ENCODE measurements at regions not wholly inside any gene's neighbourhood (a gene's known extent, or its start where the extent isn't known, plus 50 kb on each side); places are given as distances from the start of the nearest gene placed in this dataset.
"Not testable (repeated sequence)": the region's sequence is repeated elsewhere in the genome, so short reads cannot be mapped to it uniquely, and the experiment has no call there.

DNA sequence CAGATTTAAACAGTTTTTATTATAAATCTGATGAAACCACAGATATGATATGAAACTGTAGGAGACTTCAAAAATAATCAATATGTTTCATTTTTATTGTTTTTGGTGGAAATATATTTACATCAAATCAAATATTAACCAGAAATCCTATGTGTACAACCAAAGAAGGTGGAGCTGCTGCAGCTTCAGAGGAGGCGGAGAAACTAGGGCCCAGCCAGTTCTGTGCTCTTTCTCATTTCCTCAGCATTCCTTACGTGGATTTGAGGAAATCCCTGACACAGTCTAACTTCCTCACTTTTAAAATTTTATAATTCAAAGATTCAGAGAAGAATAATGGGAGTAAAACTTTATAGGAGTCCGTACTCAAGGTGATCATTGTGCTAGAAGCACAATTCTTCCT is 610.7 kb upstream of the CPXCR1 start:
- H3K4me2 ChIP-seq (ENCODE audit: unreplicated experiment), result no peak overlapping the region
- H3K4me1 ChIP-seq (ENCODE audit: insufficient read depth), result no peaks in the 10 kb centered on the region
- no peaks in the 10 kb centered on the region for H3K9me2 ChIP-seq (ENCODE audit: insufficient read depth)
- no peaks in the 10 kb centered on the region for H3F3A ChIP-seq (ENCODE audit: insufficient read depth)
- in situ Hi-C loops (cut with MboI), result no loop called here
- WGBS, 2 experiments (ENCODE audit: low coverage in 1 of 2, low lambda C conversion rate in 2 of 2, missing lambda C conversion rate in 2 of 2), result 12 to 19% methylated on average over 3 of the region's 3 CpGs
- H3K27ac ChIP-seq, result no peak overlapping the region
- no peaks in the 10 kb centered on the region for H3K27me3 ChIP-seq (replicated peaks; ENCODE audit: insufficient read depth)
- no peaks in the 10 kb centered on the region for H3K79me2 ChIP-seq (ENCODE audit: insufficient read depth)
- no peaks in the 10 kb centered on the region for H4K20me1 ChIP-seq (ENCODE audit: insufficient read depth)
- H3K36me3 ChIP-seq (ENCODE audit: low read depth), result no peaks in the 10 kb centered on the region
- no peak for DNase-seq
- no peak for TF ChIP-seq EZH2phosphoT487 (IDR thresholded peaks at IDR 0.05; ENCODE audit: insufficient read depth, low read depth)
- no peak for TF ChIP-seq EZH2 (IDR thresholded peaks at IDR 0.05; ENCODE audit: insufficient read depth, poor library complexity, severe bottlenecking)
- H3K9me3 ChIP-seq (ENCODE audit: low read depth), result no peaks in the 10 kb centered on the region
- H3K4me3 ChIP-seq, result no peak overlapping the region
- no peak overlapping the region for H2AFZ ChIP-seq
- no peak overlapping the region for H3K9ac ChIP-seq

DNA sequence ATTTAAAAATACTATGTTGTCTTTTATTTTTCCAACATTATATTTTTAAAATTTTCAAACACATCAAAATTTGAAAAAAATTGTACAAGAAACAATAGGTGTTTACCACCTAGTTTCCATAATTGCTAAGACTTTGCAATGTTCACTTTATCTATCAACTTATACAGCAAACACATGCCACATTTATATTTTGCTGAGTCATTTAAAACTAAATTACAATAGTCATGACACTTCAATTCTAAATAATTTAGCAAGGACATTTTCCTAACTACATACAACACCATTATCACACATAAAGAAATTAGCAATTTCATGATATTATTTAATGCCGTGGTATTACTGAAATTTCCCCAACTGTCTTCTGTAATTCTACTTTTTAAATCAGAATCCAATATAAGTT is 600.4 kb upstream of the CPXCR1 start:
- no peaks in the 10 kb centered on the region for H4K20me1 ChIP-seq (ENCODE audit: insufficient read depth)
- in situ Hi-C loops (cut with MboI), result no loop called here
- H3K27me3 ChIP-seq (replicated peaks; ENCODE audit: insufficient read depth), result no peaks in the 10 kb centered on the region
- no peaks in the 10 kb centered on the region for H3K4me1 ChIP-seq (ENCODE audit: insufficient read depth)
- no peaks in the 10 kb centered on the region for H3K79me2 ChIP-seq (ENCODE audit: insufficient read depth)
- H3K4me2 ChIP-seq (ENCODE audit: unreplicated experiment), result no peak overlapping the region
- H3K4me3 ChIP-seq, result no peak overlapping the region
- TF ChIP-seq EZH2 (IDR thresholded peaks at IDR 0.05; ENCODE audit: insufficient read depth, poor library complexity, severe bottlenecking) (no peak), EZH2phosphoT487 (IDR thresholded peaks at IDR 0.05; ENCODE audit: insufficient read depth, low read depth) (no peak)
- H3K9me3 ChIP-seq (ENCODE audit: low read depth), result no peaks in the 10 kb centered on the region
- no peaks in the 10 kb centered on the region for H3K9me2 ChIP-seq (ENCODE audit: insufficient read depth)
- no peak for DNase-seq
- no peak overlapping the region for H3K9ac ChIP-seq
- H3K36me3 ChIP-seq (ENCODE audit: low read depth), result no peaks in the 10 kb centered on the region
- WGBS, 2 experiments (ENCODE audit: low coverage in 1 of 2, low lambda C conversion rate in 2 of 2, missing lambda C conversion rate in 2 of 2), result 22 to 29% methylated on average over 1 of the region's 1 CpG
- no peaks in the 10 kb centered on the region for H3F3A ChIP-seq (ENCODE audit: insufficient read depth)
- H2AFZ ChIP-seq, result no peak overlapping the region
- H3K27ac ChIP-seq, result no peak overlapping the region

DNA sequence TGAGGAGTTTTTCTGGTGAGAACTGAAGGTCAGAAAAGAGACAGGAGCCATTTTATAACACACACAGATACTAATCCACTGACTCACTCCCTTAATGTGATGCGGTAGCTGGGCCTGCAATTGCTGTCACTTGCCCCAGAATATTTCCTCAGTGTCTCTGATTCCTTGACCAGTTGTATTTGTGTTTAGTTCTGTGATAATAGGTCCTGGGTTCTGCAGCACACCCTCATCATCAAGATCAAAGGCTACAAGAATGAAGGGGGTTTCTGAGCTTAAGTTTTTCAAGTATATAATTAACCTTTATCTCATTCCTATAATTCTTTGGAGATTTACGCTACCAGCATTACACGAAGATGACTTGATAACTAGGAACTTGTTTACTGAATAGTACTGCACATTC is 576.5 kb upstream of the CPXCR1 start:
- H3K4me2 ChIP-seq (ENCODE audit: unreplicated experiment), result no peak overlapping the region
- no peak for TF ChIP-seq EZH2 (IDR thresholded peaks at IDR 0.05; ENCODE audit: insufficient read depth, poor library complexity, severe bottlenecking)
- TF ChIP-seq EZH2phosphoT487 (IDR thresholded peaks at IDR 0.05; ENCODE audit: insufficient read depth, low read depth), result no peak
- no peaks in the 10 kb centered on the region for H3K79me2 ChIP-seq (ENCODE audit: insufficient read depth)
- no peaks in the 10 kb centered on the region for H3K36me3 ChIP-seq (ENCODE audit: low read depth)
- no peaks in the 10 kb centered on the region for H3F3A ChIP-seq (ENCODE audit: insufficient read depth)
- no peak overlapping the region for H3K4me3 ChIP-seq
- DNase-seq, result no peak
- H3K4me1 ChIP-seq (ENCODE audit: insufficient read depth), result no peaks in the 10 kb centered on the region
- no peaks in the 10 kb centered on the region for H3K9me3 ChIP-seq (ENCODE audit: low read depth)
- H3K27me3 ChIP-seq (replicated peaks; ENCODE audit: insufficient read depth), result no peaks in the 10 kb centered on the region
- no peak overlapping the region for H2AFZ ChIP-seq
- no peak overlapping the region for H3K9ac ChIP-seq
- no peak overlapping the region for H3K27ac ChIP-seq
- H3K9me2 ChIP-seq (ENCODE audit: insufficient read depth), result no peaks in the 10 kb centered on the region
- H4K20me1 ChIP-seq (ENCODE audit: insufficient read depth), result no peaks in the 10 kb centered on the region
- 36 to 41% methylated on average over 3 of the region's 3 CpGs for WGBS, 2 experiments (ENCODE audit: low coverage in 1 of 2, low lambda C conversion rate in 2 of 2, missing lambda C conversion rate in 2 of 2)
- in situ Hi-C loops (cut with MboI), result no loop called here

DNA sequence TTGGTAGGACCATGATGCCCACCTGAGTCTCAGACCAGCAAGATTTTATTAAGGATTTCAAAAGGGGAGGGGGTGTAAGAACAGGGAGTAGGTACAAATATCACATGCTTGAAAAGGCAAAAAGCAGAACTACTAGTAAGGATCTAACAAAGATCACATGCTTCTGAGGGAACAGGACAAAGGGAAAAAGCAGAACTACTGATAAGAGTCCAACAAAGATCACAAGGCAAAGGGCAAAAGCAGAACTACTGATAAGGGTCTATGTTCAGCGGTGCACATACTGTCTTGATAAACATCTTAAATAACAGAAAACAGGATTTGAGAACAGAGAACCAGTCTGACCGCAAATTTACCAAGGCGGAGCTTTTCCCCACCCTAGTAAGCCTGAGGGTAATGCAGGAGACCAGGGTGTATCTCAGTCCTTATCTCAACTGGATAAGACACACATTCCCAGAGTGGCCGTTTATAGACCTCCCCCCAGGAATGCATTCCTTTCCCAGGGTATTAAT is 573.0 kb upstream of the CPXCR1 start:
- H3K4me1 ChIP-seq (ENCODE audit: insufficient read depth); H3K9me3 ChIP-seq (ENCODE audit: low read depth); H3K4me3 ChIP-seq; H3K79me2 ChIP-seq (ENCODE audit: insufficient read depth); H3K9me2 ChIP-seq (ENCODE audit: insufficient read depth); H3K36me3 ChIP-seq (ENCODE audit: low read depth); H3F3A ChIP-seq (ENCODE audit: insufficient read depth); in situ Hi-C loops (cut with MboI); H3K9ac ChIP-seq; H3K27me3 ChIP-seq (replicated peaks; ENCODE audit: insufficient read depth); H4K20me1 ChIP-seq (ENCODE audit: insufficient read depth); DNase-seq; H3K27ac ChIP-seq; H2AFZ ChIP-seq; H3K4me2 ChIP-seq (ENCODE audit: unreplicated experiment): not testable (repeated sequence)
- 38 to 48% methylated on average over 4 of the region's 4 CpGs for WGBS, 2 experiments (ENCODE audit: low coverage in 1 of 2, low lambda C conversion rate in 2 of 2, missing lambda C conversion rate in 2 of 2)

DNA sequence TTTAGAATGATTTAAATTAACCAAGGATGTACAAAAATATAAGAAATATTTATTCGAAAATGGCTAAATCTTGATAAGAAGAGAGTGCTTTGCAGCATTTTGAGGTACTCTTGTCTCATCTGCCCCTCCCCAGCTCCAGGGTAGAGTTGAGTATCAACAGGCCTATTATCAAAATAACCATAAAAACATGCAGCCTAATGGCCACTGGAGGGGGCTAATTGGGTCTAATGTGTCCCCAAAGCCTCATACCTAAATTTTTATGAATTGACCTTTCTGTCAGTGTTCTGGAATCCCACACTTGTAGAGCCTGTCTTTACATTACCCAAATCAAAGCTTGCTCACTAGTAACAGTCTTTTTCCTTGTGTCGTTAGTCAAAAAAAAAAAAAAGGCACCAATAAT is 544.9 kb upstream of the CPXCR1 start:
- Histone ChIP-seq H3K4me2 (ENCODE audit: unreplicated experiment) (no peak overlapping the region), H3K4me1 (ENCODE audit: insufficient read depth) (no peaks in the 10 kb centered on the region), H3K9me2 (ENCODE audit: insufficient read depth) (no peaks in the 10 kb centered on the region), H3K36me3 (ENCODE audit: low read depth) (no peaks in the 10 kb centered on the region), H3K27ac (no peak overlapping the region), H3K4me3 (no peak overlapping the region), H3K9ac (no peak overlapping the region), H4K20me1 (ENCODE audit: insufficient read depth) (no peaks in the 10 kb centered on the region), H3K79me2 (ENCODE audit: insufficient read depth) (no peaks in the 10 kb centered on the region), H3F3A (ENCODE audit: insufficient read depth) (no peaks in the 10 kb centered on the region), H2AFZ (no peak overlapping the region), H3K27me3 (replicated peaks; ENCODE audit: insufficient read depth) (no peaks in the 10 kb centered on the region), H3K9me3 (ENCODE audit: low read depth) (no peaks in the 10 kb centered on the region)
- in situ Hi-C loops (cut with MboI), result no loop called here
- TF ChIP-seq EZH2 (IDR thresholded peaks at IDR 0.05; ENCODE audit: insufficient read depth, poor library complexity, severe bottlenecking), result no peak
- DNase-seq, result no peak
- 0 to 7% methylated on average over 2 of the region's 2 CpGs for WGBS, 2 experiments (ENCODE audit: low coverage in 1 of 2, low lambda C conversion rate in 2 of 2, missing lambda C conversion rate in 2 of 2)

Measured in GM23248 (cell line).